ENCODE measurements at regions not wholly inside any gene's neighbourhood (a gene's known extent, or its start where the extent isn't known, plus 50 kb on each side); places are given as distances from the start of the nearest gene placed in this dataset.

- no peak for DNase-seq (ENCODE audit: low read depth)
- TF ChIP-seq CTCF (conservative IDR thresholded peaks at IDR 0.05; ENCODE audit: control insufficient read depth, insufficient read depth, low read depth, low read length) = no peak
- H3K4me3 ChIP-seq (ENCODE audit: control insufficient read depth, low read depth, low read length) = no peak overlapping the region
Observed at GRCh38 chr2:111702804-111703196, 181.2 kb downstream of the ANAPC1 start.

GRCh38 chr2:111703759-111704158, 180.2 kb downstream of the ANAPC1 start:
- no peak for TF ChIP-seq CTCF (conservative IDR thresholded peaks at IDR 0.05; ENCODE audit: control insufficient read depth, insufficient read depth, low read depth, low read length)
- H3K4me3 ChIP-seq (ENCODE audit: control insufficient read depth, low read depth, low read length) = no peak overlapping the region
- no peak for DNase-seq (ENCODE audit: low read depth)

GRCh38 chr2:111704246-111704645, 179.7 kb downstream of the ANAPC1 start:
- DNase-seq (ENCODE audit: low read depth) = peak; percentile 71
- TF ChIP-seq CTCF (conservative IDR thresholded peaks at IDR 0.05; ENCODE audit: control insufficient read depth, insufficient read depth, low read depth, low read length) = no peak

GRCh38 chr2:111705239-111705638, 178.8 kb downstream of the ANAPC1 start:
- no peak for DNase-seq (ENCODE audit: low read depth)
- no peak overlapping the region for H3K4me3 ChIP-seq (ENCODE audit: control insufficient read depth, low read depth, low read length)
- TF ChIP-seq CTCF (conservative IDR thresholded peaks at IDR 0.05; ENCODE audit: control insufficient read depth, insufficient read depth, low read depth, low read length) = no peak

More at GRCh38 chr2:111704246-111704645, 179.7 kb downstream of the ANAPC1 start:
- no peak overlapping the region for H3K4me3 ChIP-seq (ENCODE audit: control insufficient read depth, low read depth, low read length)

GRCh38 chr2:111705711-111706336, 178.2 kb downstream of the ANAPC1 start:
- DNase-seq (ENCODE audit: low read depth) = peak; percentile 95
- no peak overlapping the region for H3K4me3 ChIP-seq (ENCODE audit: control insufficient read depth, low read depth, low read length)

GRCh38 chr2:111706481-111707001, 177.5 kb downstream of the ANAPC1 start:
- TF ChIP-seq CTCF (conservative IDR thresholded peaks at IDR 0.05; ENCODE audit: control insufficient read depth, insufficient read depth, low read depth, low read length) = no peak
- DNase-seq (ENCODE audit: low read depth) = no peak
- H3K4me3 ChIP-seq (ENCODE audit: control insufficient read depth, low read depth, low read length) = no peak overlapping the region

More at GRCh38 chr2:111705711-111706336, 178.2 kb downstream of the ANAPC1 start:
- no peak for TF ChIP-seq CTCF (conservative IDR thresholded peaks at IDR 0.05; ENCODE audit: control insufficient read depth, insufficient read depth, low read depth, low read length)

All from fibroblast of mammary gland (primary cell).